Lower leg skin (tissue), 3 donors: ENCODE measurements at regions not wholly inside any gene's neighbourhood (a gene's known extent, or its start where the extent isn't known, plus 50 kb on each side); places are given as distances from the start of the nearest gene placed in this dataset.
"Not testable (repeated sequence)": the region's sequence is repeated elsewhere in the genome, so short reads cannot be mapped to it uniquely, and the experiment has no call there.

Experiments
- CTCF ChIP-seq, 3 donors: fragments of 450-650 bp; IDR thresholded peaks; one replicate each; pipeline ENCODE4 v1.5.1; 2016; ENCODE audit warnings: antibody characterized with exemption in 3 of 3, mild to moderate bottlenecking in 3 of 3, moderate library complexity in 2 of 3
- POLR2A ChIP-seq, 2 donors: fragments of 450-650 bp; IDR thresholded peaks; one replicate each; pipeline ENCODE4 v1.6.1; 2016 to 2017; ENCODE audit warnings: antibody characterized with exemption in 2 of 2, mild to moderate bottlenecking in 1 of 2, moderate library complexity in 1 of 2

DNA sequence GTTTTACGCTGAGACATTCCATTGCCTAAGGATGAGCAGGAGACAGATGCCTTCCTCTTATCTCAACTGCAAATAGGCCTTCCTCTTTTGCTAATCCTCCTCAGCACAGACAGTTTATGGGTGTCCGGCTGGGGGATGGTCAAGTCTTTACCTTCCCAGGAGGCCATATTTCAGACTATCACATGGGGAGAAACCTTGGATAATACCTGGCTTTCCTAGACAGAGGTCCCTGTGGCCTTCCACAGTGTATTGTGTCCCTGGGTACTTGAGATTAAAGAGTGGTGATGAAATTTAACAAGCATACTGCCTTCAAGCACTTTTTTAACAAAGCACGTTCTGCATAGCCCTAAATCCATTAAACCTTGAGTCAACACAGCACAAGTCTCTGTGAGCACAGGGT lies 1816.7 kb upstream of the DEFB115 start:
- TF ChIP-seq CTCF, POLR2A (IDR thresholded peaks at IDR 0.05): not testable (repeated sequence)
